Hematopoietic multipotent progenitor cell treated with erythropoietin and hydrocortisone succinate and interleukin-3 and kit ligand, for 4 days (in vitro differentiated cells): ENCODE measurements at regions not wholly inside any gene's neighbourhood (a gene's known extent, or its start where the extent isn't known, plus 50 kb on each side); places are given as distances from the start of the nearest gene placed in this dataset.

Experiments used
- DNase-seq: peaks from one replicate; pipeline ENCODE4 v3.0.0-alpha.2; 2015

- no peak for DNase-seq
Observed at GRCh38 chr19:28245937-28246336, 967.0 kb downstream of the UQCRFS1 start.

DNA sequence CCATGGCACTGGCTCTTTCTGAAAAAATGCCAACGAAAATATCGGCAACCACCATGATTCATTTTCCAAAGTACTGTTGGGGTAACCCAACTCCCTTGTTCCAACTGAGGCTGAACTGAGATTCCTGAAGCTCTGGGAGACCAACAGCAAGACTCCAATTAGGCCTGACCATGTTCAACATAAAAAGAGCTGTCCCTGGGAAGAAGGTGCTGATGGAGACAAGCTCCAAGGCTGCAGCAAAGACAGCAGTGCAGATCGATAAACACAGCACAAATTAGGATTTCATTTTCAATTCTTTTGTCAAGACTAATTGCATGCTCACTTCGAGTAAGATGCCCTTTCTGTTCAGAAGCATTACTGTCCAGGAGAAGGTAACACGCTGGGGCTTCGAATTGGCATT, 968.0 kb downstream of the UQCRFS1 start:
- no peak for DNase-seq

- peak; percentile 50 for DNase-seq
Observed at GRCh38 chr19:28242317-28242927, 970.5 kb downstream of the UQCRFS1 start.

GRCh38 chr19:28239270-28239669, 973.7 kb downstream of the UQCRFS1 start:
- DNase-seq: peak; percentile 20

GRCh38 chr19:28238270-28238820, 974.6 kb downstream of the UQCRFS1 start:
- DNase-seq: no peak

GRCh38 chr19:28235606-28236125, 977.3 kb downstream of the UQCRFS1 start:
- no peak for DNase-seq

GRCh38 chr19:28234637-28235036, 978.3 kb downstream of the UQCRFS1 start:
- no peak for DNase-seq

DNA sequence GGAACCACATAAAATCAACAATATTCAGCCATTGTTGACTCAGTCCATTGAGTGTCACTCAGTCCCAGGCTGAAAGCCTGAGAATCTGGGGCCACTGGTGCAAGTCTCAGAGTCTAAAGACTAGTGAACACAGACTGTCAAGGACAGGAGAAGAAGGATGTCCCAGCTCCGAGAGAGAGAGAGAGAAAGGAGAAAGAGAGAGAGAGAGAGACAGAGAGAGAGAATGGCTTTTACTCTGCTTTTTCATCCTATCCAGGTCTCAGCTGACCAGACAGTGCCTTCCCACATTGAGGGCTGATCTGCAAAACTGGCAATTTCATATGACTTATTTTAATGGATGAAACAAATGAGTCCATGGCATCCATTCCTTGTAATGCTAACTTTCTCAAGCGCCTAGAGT, 984.1 kb downstream of the UQCRFS1 start:
- no peak for DNase-seq

DNA sequence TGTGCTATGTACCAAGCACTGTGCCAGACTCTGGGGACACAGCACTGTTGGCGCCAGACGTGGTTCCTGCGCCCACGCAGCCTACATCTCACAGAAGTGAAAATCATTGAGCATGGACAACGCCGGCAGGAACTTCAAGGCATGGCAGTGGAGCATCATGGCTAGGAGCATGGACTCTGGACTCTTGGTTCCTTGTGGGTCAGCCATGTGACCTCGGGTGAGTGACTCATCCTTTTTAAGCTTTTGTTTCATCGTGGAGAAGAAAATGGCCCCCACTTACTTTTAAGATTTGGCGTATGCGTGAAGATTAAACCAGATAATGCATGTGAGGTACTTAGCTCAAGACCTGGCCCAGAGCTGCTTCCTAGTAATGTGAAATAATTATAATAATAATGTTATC, 988.5 kb downstream of the UQCRFS1 start:
- DNase-seq: no peak

GRCh38 chr19:28221736-28222135, 991.2 kb downstream of the UQCRFS1 start:
- no peak for DNase-seq

GRCh38 chr19:28218728-28219127, 994.2 kb downstream of the UQCRFS1 start:
- no peak for DNase-seq

GRCh38 chr19:28217022-28217421, 995.9 kb downstream of the UQCRFS1 start:
- no peak for DNase-seq

DNA sequence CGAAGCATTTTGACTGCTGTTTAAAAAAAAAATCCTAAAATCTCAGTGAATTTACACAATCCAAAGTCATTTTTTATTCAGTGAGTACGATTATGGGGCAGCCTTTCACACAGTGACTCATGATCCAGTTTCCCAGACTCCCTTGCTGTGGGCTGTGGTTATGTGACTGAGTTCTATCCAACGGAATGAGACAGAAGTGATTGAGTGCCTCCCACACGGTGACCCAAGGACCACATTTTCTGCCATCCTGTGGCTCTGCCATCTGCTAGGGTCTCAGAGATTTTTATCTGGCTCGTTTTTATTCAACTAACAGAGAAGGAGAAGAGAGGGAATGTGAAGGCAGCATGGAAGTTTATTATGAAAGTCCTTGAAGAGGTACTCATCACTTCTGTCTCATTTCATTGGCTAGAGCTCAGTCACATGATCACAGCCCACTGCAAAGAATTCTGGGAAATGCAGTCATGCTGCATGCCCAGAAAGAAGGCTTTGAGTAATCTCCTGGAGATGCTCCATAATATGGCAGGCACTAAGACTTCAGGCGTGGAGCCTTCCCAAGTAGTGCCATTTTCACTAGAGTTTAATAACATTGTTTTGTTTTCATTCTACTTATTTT, 999.4 kb downstream of the UQCRFS1 start:
- DNase-seq: no peak

- no peak for DNase-seq
Observed at GRCh38 chr19:28210886-28211285, 1002.1 kb downstream of the UQCRFS1 start.

GRCh38 chr19:28208745-28209144, 1004.2 kb downstream of the UQCRFS1 start:
- no peak for DNase-seq

DNA sequence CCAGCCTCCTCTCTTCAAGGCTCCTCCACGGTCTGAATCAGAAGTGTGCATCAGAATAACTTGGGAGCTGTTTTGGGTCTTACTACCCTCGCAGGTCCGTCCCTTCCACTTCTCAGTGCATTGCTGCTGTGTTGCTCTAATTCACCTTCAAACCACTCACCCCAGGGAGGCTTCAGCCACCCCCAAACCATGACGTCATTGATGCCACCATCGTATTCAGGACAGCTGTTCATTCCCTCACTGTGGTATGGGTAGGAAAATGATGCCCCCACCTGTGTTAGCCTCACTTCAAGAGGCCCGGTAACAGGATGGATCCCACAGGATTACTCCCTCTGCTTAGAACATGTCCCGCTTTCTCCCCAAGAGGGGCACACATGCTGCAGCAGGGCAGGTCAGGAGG, 1005.7 kb downstream of the UQCRFS1 start:
- no peak for DNase-seq

DNA sequence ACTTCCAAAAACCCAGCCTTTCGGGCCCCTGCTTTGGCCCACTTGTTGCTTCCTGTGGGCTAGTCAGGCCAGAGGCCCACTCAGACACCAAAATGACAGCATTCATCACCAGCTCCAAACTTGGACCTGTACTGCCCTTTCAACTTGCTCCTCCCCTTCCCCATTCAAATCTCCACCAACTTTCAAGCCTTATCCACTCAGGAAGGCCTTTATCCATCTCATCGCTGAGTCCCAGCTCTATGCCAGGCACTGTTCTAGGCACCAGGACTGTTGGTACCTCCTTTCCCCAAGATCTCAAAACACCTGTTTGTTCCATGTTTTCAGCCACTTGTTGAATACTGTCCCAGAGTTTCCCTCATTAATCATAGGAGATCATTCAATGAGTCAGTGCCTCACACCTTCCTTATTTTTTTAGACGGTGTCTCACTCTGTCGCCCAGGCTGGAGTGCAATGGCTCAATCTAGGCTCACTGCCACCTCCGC, 1011.4 kb downstream of the UQCRFS1 start:
- DNase-seq: no peak

DNA sequence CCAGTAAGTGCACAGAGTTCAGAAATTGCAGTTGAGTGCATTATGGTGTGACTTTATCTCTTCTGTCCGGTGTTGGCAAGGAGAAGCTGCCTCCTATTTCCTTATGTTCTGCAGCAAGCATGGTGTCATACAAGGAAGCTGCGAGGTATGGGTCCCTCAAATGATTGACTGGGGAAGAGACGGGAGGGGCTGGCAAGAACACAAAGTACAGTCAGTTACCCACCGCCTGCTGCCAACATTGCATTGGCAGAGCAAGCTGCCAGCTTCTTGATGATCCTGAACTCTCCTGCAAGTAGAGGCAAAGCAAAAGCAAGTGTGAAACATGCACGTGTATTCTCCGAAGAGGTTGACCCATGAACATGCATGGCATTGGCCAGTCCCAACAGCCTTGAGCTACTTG, 1013.6 kb downstream of the UQCRFS1 start:
- DNase-seq: no peak

DNA sequence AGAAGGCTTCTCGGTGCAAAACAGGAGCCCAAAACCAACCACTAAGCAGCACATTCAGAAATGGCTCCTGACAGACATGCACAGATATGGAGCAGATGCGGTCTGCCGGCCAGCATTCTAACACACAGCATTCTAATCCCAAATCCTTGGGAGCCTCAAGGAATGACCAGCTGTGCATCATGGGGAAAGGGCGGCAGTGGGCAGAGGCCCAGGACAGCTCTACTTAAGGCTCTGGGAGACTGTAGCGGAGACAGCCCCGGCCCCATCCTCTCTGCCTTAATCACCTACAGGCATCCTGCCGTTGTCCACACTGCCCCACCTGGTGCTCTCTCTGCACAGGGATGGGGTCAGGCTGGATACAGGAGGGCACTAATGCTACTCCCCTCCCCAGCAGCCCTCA, 1016.0 kb downstream of the UQCRFS1 start:
- DNase-seq: no peak

- DNase-seq: no peak
Observed at GRCh38 chr19:28196101-28196500, 1016.9 kb downstream of the UQCRFS1 start.

DNA sequence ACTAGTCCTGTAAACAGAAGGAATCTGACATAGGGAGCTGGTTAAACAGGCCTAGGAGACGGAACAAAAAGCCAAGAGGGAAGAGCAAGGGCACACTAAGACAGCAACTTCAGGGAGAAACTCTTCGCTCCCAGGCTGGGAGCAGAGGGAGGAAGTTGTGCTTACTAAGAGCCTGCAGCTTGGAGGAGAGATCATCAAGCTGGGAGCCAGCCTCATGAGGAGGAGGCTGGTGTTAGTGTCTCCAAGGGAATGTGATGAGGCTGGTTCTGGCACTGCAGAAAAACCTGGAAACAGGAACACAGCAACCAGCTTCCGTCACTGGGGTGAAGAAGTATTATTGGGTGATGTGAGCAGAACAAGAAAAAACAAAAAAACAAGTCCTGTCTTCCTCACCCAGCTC, 1027.3 kb downstream of the UQCRFS1 start:
- DNase-seq: no peak

DNA sequence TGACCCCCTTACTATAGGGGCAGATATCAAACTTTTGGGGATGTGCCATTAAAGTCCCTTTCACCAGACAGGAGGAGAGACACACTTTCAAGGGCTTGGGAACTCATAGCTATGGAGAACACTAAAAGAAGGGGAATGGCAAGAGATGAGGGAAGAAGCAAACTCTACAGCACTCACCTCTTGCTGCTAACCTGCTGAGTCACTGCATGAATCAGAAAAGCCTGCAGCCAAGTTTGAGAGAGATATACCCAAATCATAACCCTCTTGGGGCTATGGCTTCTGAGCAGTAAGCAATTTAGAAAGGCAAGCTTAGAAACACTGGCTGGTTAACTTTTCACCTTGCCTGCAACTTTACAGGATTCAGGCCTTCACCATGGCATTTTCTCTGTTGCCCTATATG, 1028.0 kb downstream of the UQCRFS1 start:
- no peak for DNase-seq

DNA sequence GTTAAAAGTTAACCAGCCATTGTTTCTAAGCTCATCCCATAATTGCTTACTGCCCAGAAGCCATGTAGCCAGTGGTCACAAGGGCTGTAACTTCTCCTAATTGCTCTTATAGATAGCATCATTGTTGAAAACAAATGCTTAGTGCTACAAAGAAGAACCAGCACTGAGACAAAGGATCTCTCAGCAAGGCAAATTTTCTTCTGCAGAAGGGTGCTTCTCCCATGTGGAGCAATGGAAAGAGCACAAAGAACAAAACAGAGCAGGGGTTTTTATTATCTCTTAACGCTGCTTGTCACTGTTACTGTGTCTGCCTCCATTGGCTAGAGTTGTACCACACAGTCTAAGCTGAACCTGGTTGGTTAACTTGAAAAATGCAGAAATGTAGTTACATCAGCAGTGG, 1036.8 kb downstream of the UQCRFS1 start:
- DNase-seq: no peak

DNA sequence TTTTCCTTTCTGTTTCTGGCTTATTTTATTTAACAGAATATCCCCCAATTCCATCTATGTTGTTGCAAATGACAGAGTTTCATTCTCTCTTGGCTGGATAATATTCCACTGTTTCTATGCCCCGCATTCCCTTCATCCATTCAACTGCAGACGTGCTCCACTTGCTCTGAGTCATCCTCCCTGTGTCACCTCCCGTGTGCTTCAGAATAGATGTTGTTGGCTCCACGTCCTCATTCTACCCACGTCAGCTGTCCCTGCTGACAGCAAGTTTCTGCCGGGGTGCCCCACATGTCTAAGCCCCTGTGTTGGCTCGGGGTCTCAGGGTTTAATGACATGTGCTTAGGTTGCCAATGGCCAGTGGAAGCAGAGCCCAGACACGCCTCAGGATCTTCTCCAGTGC, 1041.0 kb downstream of the UQCRFS1 start:
- no peak for DNase-seq
